ENCODE measurements at regions not wholly inside any gene's neighbourhood (a gene's known extent, or its start where the extent isn't known, plus 50 kb on each side); places are given as distances from the start of the nearest gene placed in this dataset.

DNA sequence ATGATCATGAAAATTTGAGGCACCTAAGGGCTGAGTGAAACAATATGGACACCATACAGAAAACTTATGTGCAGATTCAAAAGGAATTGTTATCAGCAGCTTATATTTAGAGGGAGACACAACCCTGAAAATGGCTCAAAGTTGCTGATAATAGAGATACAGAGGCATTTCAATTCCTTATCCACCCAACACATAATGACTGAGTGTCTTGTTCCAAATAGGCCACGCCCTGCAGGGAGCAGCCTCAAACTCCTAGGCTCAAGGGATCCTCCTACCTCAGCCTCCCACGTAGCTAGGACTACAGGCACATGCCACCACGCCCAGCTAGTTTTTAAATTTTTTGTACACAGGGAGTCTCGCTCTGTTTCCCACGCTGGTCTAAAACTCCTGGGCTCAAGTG, 79.0 kb downstream of the LBH start:
- DNase-seq = no peak

DNA sequence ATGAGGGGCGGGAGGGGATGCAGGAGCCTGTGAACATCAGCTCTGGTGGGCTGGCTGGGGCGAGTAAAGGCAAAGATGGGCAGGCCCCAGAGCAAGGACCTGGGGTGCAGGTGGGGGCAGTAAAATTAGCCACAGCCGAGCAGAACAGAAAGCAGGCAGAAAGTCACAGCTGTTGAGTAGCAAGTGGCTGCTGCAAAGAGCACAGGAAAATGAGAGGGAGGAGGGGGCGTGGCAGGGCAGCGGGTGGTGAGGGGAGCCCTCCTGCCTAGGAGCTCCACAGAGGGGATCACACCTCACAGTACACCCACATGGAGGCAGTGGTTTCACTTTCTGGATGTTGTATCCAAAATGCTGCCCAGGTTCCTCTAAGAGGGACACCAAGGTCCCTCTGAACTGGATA, 79.6 kb downstream of the LBH start:
- DNase-seq = no peak

DNA sequence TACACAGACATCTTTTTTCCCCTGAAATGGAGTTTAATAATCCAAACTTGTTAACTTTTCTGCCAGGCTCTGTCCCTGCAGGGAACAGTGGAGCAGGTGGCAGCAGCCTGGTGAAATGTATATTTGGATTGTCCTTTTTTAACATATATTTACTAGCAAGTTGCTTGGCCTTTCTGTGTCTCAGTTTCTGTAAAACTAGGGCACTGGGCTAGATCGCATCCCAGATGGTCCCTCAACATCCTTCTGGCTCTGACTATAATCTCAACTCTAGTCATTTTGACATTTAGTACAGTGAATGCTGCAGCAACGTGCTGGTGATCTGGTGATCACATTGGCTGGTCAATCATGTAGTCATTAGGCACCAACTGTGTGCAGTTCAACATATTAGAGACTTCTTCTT, 80.4 kb downstream of the LBH start:
- DNase-seq = no peak

DNA sequence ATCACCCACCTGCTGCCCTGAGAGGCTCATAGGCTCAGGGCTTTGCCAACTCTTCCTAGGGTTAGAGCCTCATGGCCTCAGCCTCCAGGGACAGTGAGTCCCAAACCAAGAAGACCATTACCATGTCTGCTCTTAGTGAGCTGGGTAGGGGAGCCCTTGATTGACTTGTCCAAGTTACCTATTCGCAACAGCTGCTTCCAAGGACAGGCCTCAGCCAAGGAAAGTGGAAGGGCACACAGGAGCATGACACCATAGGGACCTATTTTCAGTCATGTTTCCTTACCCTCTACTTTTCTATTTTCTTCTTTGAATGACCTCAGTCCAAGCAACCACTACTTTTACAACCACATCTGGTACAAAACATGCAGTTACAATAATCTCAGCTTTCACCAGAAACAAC, 81.6 kb downstream of the LBH start:
- DNase-seq = no peak

DNA sequence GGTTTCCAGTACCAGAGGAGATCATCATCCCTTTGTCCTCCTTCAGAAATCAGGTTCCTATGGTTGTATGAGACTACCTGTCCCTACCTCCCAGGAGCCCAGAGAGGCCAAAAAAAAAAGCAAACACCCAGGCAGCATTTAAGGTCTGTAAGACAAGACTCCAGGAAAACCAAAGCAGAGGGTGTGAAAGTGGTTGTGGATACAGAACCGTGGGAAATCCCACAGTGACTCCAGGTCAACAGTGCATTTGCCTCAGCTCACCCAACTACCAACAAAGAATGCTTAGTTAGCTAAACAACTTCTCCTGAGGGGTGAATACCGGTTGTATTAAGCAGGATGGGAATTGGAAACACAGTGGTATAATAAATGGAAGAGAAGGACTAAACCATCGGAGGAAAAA, 83.6 kb downstream of the LBH start:
- no peak for DNase-seq

DNA sequence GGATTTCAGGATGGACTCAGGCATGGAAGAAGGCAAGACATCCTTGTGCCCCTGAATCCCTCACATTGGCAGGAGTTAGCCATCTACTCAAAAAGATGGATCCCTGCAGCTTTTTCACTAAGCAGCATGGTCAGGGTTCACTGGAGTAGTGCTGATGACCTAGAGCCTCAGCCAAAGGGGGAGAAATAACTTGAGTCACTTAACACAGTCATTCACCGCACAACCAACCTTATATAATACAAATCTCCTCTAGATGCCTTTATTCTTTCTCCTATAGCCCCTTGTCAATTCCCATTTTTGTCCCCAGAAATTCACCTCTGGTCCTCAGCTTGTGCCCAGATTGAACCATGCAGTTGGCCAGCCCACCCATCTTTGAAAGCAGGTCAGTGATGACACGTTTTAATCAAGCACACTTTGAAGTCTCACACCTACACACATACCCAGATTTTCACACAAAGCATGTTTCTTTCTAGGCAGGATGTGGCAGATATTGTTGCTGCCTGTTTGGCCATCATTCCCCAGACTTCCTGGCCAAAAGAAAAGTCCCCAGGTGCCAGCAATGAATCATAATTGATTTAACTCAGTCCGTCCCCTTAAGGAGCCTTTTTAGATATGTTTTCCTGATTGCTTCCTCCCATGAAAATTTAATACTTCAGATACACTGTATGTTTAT, 84.2 kb downstream of the LBH start:
- no peak for DNase-seq

DNA sequence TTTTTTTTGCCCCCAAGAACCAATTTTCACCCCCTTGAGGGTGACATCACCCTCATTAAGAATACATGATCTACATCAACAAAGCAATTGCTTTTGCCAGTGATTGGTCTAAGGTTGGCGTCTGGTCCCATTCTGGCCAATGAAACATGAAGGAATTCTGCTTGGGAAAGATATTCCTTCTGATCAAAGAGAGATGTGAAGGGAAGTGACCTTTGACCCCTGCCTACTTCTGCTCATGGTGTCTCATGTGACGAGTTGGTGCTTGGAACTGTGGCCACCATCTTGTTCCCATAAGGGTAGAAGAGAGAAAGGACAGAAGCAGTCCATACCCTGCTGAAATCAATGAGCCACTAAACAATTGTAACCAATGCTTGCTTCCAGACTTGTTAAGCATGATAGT, 85.1 kb downstream of the LBH start:
- no peak for DNase-seq

DNA sequence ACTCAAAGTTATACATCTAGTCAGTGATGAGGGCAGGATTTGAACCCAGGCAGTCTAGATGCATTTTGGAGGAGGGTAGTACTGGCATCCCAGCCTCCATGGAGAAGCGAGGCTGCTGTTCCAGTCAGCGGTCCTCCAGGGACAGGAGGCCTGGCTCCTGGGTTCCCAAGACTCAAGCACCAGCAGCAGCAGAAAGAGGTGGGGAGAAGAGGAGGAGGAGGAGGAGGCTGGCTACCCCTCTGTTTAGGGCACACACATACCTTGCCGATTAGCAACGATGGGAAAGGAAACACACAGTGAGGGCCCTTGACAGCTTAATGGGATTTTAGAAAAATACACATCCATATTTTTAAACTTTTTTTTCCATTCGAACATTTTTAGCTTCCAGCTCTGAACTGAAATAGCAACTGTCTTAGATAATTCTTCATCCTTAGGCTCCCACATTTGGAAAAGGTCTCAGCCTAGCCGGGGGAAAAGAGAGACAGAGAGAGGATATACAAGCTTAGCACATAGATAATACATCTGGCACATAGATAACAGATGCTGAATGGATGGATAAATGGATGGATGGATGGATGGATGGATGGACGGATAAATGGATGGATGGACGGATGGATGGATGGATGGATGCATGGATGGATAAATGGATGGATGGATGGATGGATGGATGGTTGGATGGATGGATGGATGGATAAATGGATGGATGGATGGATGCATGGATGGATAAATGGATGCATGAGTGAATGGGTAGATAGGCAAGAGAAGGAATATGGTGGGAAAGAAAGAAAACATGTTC, 87.9 kb downstream of the LBH start:
- no peak for DNase-seq

DNA sequence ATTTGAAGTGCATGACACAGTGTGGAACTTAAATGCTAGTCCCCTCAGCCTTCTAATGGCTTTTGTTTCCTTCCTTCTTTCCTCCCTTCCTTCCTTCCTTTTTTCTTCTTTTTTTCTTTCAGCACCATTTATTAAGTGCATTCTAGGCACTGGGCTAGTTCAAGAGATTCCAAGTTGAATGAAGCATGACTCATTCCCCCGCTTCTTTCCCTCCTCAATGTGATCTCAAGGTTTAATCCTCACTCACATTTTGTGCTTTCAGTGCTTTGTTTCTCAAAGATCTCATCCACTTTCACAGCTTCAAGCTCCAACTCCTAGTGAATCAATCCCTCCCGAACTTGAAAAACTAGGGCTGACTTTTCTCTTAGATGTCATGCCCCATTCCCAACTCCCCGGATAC, 90.1 kb downstream of the LBH start:
- no peak for DNase-seq

DNA sequence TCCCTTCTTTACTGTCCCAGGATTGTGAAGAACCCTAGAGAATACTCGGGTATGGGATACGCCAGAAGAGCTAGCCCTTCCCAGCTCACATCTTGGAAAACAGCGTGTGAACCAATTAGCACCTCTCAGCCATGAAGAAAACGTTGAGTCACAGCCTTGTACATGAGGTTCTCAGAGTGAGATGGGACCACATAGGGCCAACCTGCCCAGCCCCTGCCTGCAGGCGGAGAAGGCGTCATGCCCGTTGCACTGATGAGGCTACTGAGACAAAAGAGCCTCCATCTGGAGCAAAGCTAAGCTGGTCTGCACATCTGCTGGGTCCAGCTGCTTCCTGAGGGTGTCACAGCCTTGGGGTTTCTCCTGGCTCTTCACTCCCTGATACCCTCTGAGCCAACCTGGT, 92.2 kb downstream of the LBH start:
- no peak for DNase-seq

DNA sequence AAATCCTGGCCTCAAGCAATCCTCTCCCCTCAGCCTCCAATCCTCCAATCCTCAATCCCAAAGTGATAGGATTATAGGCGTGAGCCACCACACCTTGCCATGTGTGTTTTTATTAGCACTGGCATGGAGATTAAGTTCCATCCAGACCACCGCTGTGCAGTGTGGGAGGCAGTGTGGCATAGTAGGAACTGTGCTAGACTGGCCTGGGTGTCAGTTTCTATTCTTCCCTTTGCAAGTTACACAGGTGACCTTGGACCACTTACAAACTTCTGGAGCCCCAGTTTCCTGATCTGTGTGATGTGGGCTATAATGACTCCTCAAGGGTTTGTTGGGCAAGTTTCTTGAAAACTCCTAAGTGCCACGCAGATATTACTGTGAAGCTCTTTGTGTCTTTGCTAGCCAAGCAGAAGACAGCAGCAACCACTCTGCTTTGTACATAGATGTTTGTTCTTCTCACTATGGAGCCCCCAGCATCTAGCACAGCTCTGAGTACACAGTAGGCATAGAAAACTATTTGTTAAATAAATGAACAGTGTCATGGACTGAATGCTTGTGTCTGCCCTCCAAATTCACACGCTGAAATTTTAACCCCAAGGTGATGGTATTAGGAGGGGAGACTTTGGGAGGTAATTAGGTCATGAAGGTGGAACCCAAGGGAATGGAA, 93.0 kb downstream of the LBH start:
- DNase-seq = no peak

DNA sequence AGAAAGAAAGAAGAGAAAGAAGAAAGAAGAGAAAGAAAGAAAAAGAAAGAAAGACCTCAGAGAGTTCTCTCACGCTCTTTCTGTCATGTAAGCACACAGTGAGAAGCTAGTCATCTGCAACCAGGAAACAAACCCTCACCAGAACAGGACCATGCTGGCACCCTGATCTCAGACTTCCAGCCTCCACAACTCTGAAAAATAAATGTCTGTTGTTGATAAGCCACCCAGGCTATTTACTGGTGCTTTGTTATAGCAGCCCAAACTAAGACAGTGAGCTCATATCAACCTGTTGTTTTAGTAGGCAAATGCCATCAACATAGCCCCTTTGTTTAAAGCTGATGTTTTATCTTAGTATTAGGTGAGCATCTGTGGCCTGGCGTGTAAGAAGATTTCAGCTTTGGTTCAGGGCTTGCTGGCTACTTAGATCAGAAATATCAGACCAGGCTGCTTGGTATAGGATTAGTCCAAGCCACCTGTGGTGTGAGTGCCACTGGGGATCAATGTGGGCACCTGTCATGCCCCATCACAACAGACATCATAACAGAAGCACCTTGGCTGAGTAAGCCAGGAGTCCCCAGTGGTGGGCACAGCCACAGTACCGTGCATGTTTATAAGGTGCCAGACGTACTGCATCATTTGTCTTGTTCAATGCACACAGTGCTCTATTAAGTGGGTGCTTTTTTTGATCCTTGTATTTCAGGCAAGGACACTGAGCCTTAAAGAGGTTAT, 94.4 kb downstream of the LBH start:
- DNase-seq = no peak

DNA sequence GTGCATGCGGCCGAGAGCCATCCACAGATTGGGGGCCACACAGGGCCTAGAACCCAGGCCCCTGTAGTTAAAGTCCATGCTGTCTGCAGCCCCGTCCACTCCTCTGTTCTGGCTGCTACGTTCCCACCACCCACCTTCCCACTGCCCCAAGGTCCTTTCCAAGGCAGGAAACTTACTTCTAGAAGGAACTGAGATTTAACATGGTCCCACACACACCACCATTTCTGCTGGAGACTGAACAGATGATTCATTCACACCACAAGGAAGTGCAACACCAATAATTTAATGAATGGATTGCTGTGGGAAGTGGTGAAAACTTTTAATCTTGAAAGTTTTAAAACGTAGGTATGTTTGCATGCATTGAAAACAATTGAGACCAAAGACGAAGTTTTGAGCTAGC, 95.2 kb downstream of the LBH start:
- DNase-seq = no peak

DNA sequence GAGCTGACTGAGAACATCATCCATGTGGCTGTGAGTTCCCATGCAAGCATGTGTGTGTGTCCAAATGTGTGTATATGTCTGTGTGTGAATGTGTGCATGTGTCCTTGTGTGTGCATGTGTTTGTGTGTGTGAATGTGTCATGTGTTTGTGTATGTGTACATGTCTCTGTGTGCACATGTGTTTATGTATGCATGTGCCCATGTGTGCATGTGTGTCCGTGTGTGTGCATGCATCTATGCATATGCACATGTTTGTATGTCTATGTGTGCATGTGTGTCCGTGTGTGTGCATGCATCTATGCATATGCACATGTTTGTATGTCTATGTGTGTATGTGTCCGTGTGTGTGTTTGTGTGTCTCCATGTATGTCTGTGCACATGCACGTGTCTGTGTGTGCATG, 99.7 kb downstream of the LBH start:
- DNase-seq = no peak

DNA sequence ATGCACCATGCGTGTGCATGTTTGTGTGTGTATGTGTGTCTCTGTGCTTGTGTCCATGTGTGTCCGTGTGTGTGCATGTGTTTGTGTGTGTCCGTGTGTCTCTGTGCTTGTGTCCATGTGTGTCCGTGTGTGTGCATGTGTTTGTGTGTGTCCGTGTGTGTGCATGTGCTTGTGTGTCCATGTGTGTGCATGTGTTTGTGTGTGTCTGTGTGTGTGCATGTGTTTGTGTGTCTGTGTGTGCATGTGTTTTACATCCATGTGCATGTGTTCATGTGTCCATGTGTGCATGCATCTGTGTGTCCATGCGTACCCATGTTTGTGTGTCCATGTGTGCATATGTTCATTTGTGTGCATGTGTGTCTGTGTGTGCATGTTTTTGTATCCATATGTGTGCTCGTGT, 100.5 kb downstream of the LBH start:
- DNase-seq = no peak

DNA sequence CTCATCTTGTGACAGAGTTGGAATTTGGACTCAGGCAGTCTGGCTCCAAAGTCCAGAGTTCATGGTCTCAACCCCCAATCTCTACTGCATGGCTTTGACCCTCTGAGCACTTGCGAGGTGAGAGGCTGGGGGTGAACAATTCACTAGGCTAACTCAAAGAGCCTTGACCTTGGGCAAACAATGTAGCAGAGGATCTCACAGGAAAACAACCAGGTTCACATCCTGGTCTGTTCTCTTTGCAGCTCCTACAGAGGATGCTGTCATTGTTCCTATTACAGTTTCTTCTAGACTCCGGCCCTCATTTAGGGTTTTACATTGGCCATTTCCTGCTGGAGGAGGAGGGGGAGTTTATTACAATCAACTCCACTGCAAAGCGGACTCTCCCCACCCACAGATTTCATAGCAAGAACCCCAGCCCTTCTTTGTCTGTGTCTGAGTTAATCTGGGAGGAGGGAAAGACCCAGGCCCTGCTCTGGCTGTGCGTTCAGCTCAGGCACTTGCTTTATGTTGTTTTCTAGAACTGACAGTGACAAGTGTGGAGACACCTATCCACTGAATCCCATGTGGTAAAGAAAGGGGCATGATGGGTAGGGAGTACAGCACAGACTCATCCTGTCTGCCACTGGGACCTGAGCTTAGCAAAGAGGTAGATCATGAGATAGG, 101.6 kb downstream of the LBH start:
- DNase-seq = no peak

DNA sequence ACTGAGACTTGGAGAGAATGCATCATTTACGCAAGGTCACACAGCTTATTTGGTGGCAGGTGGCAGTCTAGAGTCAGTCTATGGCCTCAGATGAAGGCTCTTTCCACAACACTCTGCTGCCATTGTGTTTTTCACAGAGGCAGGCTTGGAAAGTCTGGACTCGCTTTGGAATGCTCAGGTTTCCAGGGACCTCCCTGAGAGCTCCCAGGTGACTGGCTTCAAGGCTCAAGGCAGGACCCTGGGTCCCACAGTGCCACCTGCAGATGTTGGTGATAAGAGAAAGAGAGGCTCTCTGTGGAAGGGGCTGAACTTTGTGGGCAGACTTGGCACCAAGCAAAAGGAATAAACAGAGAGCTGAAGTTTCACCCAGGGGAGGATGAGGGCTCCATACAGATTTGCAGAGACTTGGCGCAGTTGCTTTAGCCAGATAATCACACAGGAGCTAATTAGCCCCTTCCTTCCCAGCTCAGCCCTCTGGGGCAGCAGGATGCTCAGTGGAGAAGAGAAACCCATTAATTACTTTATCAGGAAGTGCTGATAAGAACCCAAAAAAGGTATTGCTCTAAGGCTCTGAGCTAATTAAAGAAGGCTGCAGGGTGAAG, 103.5 kb downstream of the LBH start:
- no peak for DNase-seq

DNA sequence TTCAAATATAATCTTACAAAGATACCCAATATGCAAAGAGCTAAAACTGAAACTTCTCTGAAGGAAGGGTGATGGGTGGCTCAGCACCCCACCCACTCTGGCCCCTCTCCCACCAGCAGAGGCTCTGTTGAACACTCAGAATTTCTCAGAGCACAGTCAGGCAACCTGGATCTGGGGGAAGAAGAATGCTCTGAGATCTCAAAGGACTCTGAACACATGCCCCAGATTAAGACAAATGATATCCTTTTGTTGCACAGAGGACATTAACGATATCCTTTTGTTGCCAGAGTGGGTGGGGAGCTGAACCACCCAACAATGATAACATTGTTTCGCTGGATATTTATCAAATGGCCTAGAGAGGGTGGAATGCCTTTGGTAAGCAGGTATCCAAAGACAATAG, 104.8 kb downstream of the LBH start:
- no peak for DNase-seq

DNA sequence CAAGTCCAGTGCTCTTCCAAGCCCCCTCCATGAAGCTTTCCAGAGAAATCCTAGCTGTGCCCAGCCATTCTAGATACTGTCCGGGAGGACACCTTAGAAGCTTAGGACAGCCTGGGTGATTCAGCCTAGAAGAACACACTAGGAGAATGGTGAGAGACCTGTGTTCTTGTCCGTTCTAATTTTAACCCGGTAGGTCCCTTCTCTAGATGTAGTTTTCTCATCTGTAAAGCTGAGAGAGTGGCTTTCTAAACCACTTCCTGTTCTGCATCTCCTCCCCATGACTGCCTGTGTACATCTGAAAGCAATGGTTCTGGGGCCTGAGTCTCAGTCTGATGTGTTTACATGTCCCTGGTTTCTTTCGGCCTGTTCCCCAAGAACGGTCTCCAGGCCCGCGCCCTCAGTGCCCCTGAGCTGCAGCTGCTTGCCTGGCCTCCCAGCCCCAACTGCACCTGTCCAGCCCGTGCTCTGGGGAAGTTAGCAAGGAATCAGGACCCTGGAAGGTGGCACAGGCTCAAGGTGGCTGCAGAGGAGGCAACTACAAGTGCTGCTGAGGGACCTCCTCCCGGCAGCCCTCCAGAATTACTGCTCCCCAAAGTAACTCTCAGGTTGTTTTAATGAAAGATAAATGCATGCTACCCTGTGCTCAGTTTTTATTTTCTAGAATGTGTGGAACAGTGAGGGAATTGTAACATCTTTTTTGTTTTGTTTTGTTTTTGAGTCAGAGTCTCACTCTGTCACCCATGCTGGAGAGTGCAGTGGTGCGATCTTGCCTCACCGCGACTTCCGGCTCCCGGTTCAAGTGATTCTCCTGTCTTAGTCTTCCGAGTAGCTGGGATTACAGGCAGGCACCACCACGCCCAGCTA, 105.9 kb downstream of the LBH start:
- no peak for DNase-seq

DNA sequence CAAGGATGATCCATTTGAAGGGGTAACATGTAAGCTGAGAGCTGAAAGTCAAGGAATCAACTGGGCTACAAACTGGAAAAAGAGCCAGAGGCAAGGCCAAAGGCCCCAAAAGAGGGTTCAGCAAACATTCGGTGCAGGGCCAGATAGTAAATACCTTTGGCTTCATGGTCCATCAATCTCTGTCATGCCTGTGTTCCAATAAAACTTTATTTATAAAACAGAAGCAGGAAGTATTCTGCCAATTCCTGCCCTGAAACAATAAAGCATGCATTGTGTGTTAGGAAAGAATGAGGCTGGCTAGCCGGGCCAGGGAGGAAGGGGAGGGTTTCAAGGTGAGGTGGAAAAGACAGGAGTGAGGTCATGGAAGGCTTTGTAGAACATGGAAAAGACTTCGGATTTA, 107.1 kb downstream of the LBH start:
- DNase-seq = no peak

DNA sequence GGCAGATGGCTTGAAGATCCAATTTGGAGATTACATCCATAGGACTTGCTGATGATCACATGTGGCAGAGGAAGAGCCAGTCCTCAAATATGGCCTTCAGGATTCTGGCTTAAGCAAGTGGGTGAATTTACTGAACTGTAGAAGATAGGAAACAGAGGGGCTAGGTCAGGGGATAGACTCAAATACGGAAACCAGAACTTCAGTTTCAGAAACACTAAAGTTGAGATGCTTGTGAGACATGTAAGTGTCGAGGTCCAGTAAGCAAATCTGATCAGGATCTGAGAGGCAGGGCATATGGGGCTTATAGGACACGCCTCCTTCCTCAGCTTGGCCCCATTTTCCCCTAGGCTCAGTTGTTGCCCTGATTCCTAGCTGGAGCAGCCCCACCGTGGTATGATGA, 107.7 kb downstream of the LBH start:
- no peak for DNase-seq
